HG02973 (cell line): ENCODE measurements at regions not wholly inside any gene's neighbourhood (a gene's known extent, or its start where the extent isn't known, plus 50 kb on each side); places are given as distances from the start of the nearest gene placed in this dataset.

Experiments used
- ATAC-seq: cut with Tn5 transposase; IDR thresholded peaks from one replicate; pipeline ENCODE4 v1.9.1; 2021; ENCODE audit warnings: moderate library complexity; ENCODE audit not compliant: unreplicated experiment

GRCh38 chr10:91694170-91694794 is 61.4 kb upstream of the PPP1R3C start:
- ATAC-seq = no peak

GRCh38 chr10:91691981-91692380 is 59.1 kb upstream of the PPP1R3C start:
- ATAC-seq = no peak

GRCh38 chr10:91690996-91691676 is 58.3 kb upstream of the PPP1R3C start:
- ATAC-seq = no peak

GRCh38 chr10:91690412-91690811 is 57.5 kb upstream of the PPP1R3C start:
- no peak for ATAC-seq

GRCh38 chr10:91689731-91690168 is 56.9 kb upstream of the PPP1R3C start:
- ATAC-seq = no peak

GRCh38 chr10:91684841-91685240 is 52.0 kb upstream of the PPP1R3C start:
- ATAC-seq = no peak

GRCh38 chr10:91683975-91684374 is 51.1 kb upstream of the PPP1R3C start:
- ATAC-seq = no peak

- no peak for ATAC-seq
Measured at GRCh38 chr10:91682912-91683311, 50.0 kb upstream of the PPP1R3C start.
